ENCODE measurements at regions not wholly inside any gene's neighbourhood (a gene's known extent, or its start where the extent isn't known, plus 50 kb on each side); places are given as distances from the start of the nearest gene placed in this dataset.

GRCh38 chr6:154907291-154907690, 87.8 kb upstream of the TIAM2 start:
- no peak for DNase-seq (ENCODE audit: low read depth in 1 of 2, low spot score in 1 of 2)
- in situ Hi-C loops (cut with HindIII; ENCODE audit: low pct_unique_long_range_greater_than_20kb, low sequenced_read_pairs): no loop called here
- TF ChIP-seq JUND (IDR thresholded peaks at IDR 0.05; ENCODE audit: low read depth): no peak

GRCh38 chr6:154908723-154909122, 86.4 kb upstream of the TIAM2 start:
- DNase-seq (ENCODE audit: low read depth in 1 of 2, low spot score in 1 of 2): no peak
- in situ Hi-C loops (cut with HindIII; ENCODE audit: low pct_unique_long_range_greater_than_20kb, low sequenced_read_pairs): no loop called here
- TF ChIP-seq JUND (IDR thresholded peaks at IDR 0.05; ENCODE audit: low read depth): no peak

GRCh38 chr6:154909311-154909710, 85.8 kb upstream of the TIAM2 start:
- no peak for DNase-seq (ENCODE audit: low read depth in 1 of 2, low spot score in 1 of 2)
- in situ Hi-C loops (cut with HindIII; ENCODE audit: low pct_unique_long_range_greater_than_20kb, low sequenced_read_pairs): no loop called here
- TF ChIP-seq JUND (IDR thresholded peaks at IDR 0.05; ENCODE audit: low read depth): no peak

- no peak for DNase-seq (ENCODE audit: low read depth in 1 of 2, low spot score in 1 of 2)
- in situ Hi-C loops (cut with HindIII; ENCODE audit: low pct_unique_long_range_greater_than_20kb, low sequenced_read_pairs): no loop called here
- no peak for TF ChIP-seq JUND (IDR thresholded peaks at IDR 0.05; ENCODE audit: low read depth)
These were observed 85.3 kb upstream of the TIAM2 start for GRCh38 chr6:154909821-154910220.

- TF ChIP-seq JUND (IDR thresholded peaks at IDR 0.05; ENCODE audit: low read depth): no peak
- no peak for DNase-seq (ENCODE audit: low read depth in 1 of 2, low spot score in 1 of 2)
- in situ Hi-C loops (cut with HindIII; ENCODE audit: low pct_unique_long_range_greater_than_20kb, low sequenced_read_pairs): no loop called here
These were observed 80.8 kb upstream of the TIAM2 start for GRCh38 chr6:154914288-154914687.

- in situ Hi-C loops (cut with HindIII; ENCODE audit: low pct_unique_long_range_greater_than_20kb, low sequenced_read_pairs): no loop called here
- no peak for DNase-seq (ENCODE audit: low read depth in 1 of 2, low spot score in 1 of 2)
- no peak for TF ChIP-seq JUND (IDR thresholded peaks at IDR 0.05; ENCODE audit: low read depth)
These were observed 78.3 kb upstream of the TIAM2 start for GRCh38 chr6:154916857-154917256.

- TF ChIP-seq JUND (IDR thresholded peaks at IDR 0.05; ENCODE audit: low read depth): no peak
- DNase-seq (ENCODE audit: low read depth in 1 of 2, low spot score in 1 of 2): no peak
- in situ Hi-C loops (cut with HindIII; ENCODE audit: low pct_unique_long_range_greater_than_20kb, low sequenced_read_pairs): no loop called here
These were observed 77.2 kb upstream of the TIAM2 start for GRCh38 chr6:154917941-154918340.

GRCh38 chr6:154919806-154920205, 75.3 kb upstream of the TIAM2 start:
- TF ChIP-seq JUND (IDR thresholded peaks at IDR 0.05; ENCODE audit: low read depth): no peak
- DNase-seq (ENCODE audit: low read depth in 1 of 2, low spot score in 1 of 2): no peak
- in situ Hi-C loops (cut with HindIII; ENCODE audit: low pct_unique_long_range_greater_than_20kb, low sequenced_read_pairs): no loop called here

GRCh38 chr6:154920495-154921200, 74.5 kb upstream of the TIAM2 start:
- DNase-seq (ENCODE audit: low read depth in 1 of 2, low spot score in 1 of 2): no peak
- in situ Hi-C loops (cut with HindIII; ENCODE audit: low pct_unique_long_range_greater_than_20kb, low sequenced_read_pairs): no loop called here
- TF ChIP-seq JUND (IDR thresholded peaks at IDR 0.05; ENCODE audit: low read depth): no peak

GRCh38 chr6:154921482-154921881, 73.6 kb upstream of the TIAM2 start:
- DNase-seq (ENCODE audit: low read depth in 1 of 2, low spot score in 1 of 2): no peak
- in situ Hi-C loops (cut with HindIII; ENCODE audit: low pct_unique_long_range_greater_than_20kb, low sequenced_read_pairs): no loop called here
- TF ChIP-seq JUND (IDR thresholded peaks at IDR 0.05; ENCODE audit: low read depth): no peak

GRCh38 chr6:154923199-154923869, 71.8 kb upstream of the TIAM2 start:
- no peak for TF ChIP-seq JUND (IDR thresholded peaks at IDR 0.05; ENCODE audit: low read depth)
- no peak for DNase-seq (ENCODE audit: low read depth in 1 of 2, low spot score in 1 of 2)
- in situ Hi-C loops (cut with HindIII; ENCODE audit: low pct_unique_long_range_greater_than_20kb, low sequenced_read_pairs): no loop called here

GRCh38 chr6:154925130-154925529, 70.0 kb upstream of the TIAM2 start:
- in situ Hi-C loops (cut with HindIII; ENCODE audit: low pct_unique_long_range_greater_than_20kb, low sequenced_read_pairs): no loop called here
- no peak for DNase-seq (ENCODE audit: low read depth in 1 of 2, low spot score in 1 of 2)
- TF ChIP-seq JUND (IDR thresholded peaks at IDR 0.05; ENCODE audit: low read depth): no peak

- TF ChIP-seq JUND (IDR thresholded peaks at IDR 0.05; ENCODE audit: low read depth): no peak
- no peak for DNase-seq (ENCODE audit: low read depth in 1 of 2, low spot score in 1 of 2)
- in situ Hi-C loops (cut with HindIII; ENCODE audit: low pct_unique_long_range_greater_than_20kb, low sequenced_read_pairs): no loop called here
These were observed 68.7 kb upstream of the TIAM2 start for GRCh38 chr6:154926366-154926765.
